Nephron progenitor cell (in vitro differentiated cells): ENCODE measurements at regions not wholly inside any gene's neighbourhood (a gene's known extent, or its start where the extent isn't known, plus 50 kb on each side); places are given as distances from the start of the nearest gene placed in this dataset.
A peak's percentile ranks its signal among the peaks of the same experiment; 100 is the strongest.

Experiments used
- DNase-seq: peaks from one replicate; pipeline ENCODE4 v3.0.0; 2021
- H3K27ac Mint-ChIP-seq: 2 replicates; pipeline ENCODE4 v1.8.0; 2021; ENCODE audit warnings: mild to moderate bottlenecking, moderate library complexity, mixed read lengths
- H3K27me3 Mint-ChIP-seq: 2 replicates; pipeline ENCODE4 v1.8.0; 2021; ENCODE audit warnings: mild to moderate bottlenecking, low read depth, mixed read lengths; ENCODE audit not compliant: poor library complexity
- H3K36me3 Mint-ChIP-seq: 2 replicates; pipeline ENCODE4 v1.8.0; 2021; ENCODE audit warnings: low read depth, mixed read lengths
- H3K4me1 Mint-ChIP-seq: 2 replicates; pipeline ENCODE4 v1.8.0; 2021; ENCODE audit warnings: mixed read lengths
- H3K4me3 Mint-ChIP-seq: 2 replicates; pipeline ENCODE4 v1.8.0; 2021; ENCODE audit warnings: mild to moderate bottlenecking, moderate library complexity, mixed read lengths
- H3K9me3 Mint-ChIP-seq: 2 replicates; pipeline ENCODE4 v1.8.0; 2021; ENCODE audit warnings: mild to moderate bottlenecking, moderate library complexity, mixed read lengths
- CTCF ChIP-seq: fragments of 200-600 bp; sonication (generic); IDR thresholded peaks from 2 replicates; pipeline ENCODE4 v1.5.0; 2021; ENCODE audit warnings: antibody characterized with exemption

GRCh38 chr16:79303959-79304387 lies 296.6 kb downstream of the MAF start:
- peak; percentile 29 for DNase-seq
- H3K27me3 Mint-ChIP-seq, result peaks cover 13% of the 10 kb centered on the region
- no peak overlapping the region for H3K27ac Mint-ChIP-seq
- TF ChIP-seq CTCF, result no peak
- peaks cover 63% of the 10 kb centered on the region for H3K4me1 Mint-ChIP-seq
- H3K36me3 Mint-ChIP-seq, result no peaks in the 10 kb centered on the region
- no peak overlapping the region for H3K4me3 Mint-ChIP-seq
- no peaks in the 10 kb centered on the region for H3K9me3 Mint-ChIP-seq

GRCh38 chr16:79303206-79303605 lies 297.3 kb downstream of the MAF start:
- Mint-ChIP-seq H3K36me3 (no peaks in the 10 kb centered on the region), H3K27me3 (peaks cover 13% of the 10 kb centered on the region), H3K4me3 (no peak overlapping the region), H3K9me3 (no peaks in the 10 kb centered on the region), H3K27ac (no peak overlapping the region), H3K4me1 (peaks cover 67% of the 10 kb centered on the region)
- DNase-seq, result no peak
- no peak for TF ChIP-seq CTCF

GRCh38 chr16:79302731-79303130 lies 297.8 kb downstream of the MAF start:
- Mint-ChIP-seq H3K36me3 (no peaks in the 10 kb centered on the region), H3K27me3 (peaks cover 13% of the 10 kb centered on the region), H3K27ac (no peak overlapping the region), H3K4me3 (no peak overlapping the region), H3K4me1 (peaks cover 72% of the 10 kb centered on the region), H3K9me3 (no peaks in the 10 kb centered on the region)
- no peak for TF ChIP-seq CTCF
- no peak for DNase-seq

- Mint-ChIP-seq H3K36me3 (no peaks in the 10 kb centered on the region), H3K27ac (peak overlapping the region; percentile 20), H3K4me3 (peak overlapping the region; percentile 44), H3K4me1 (peaks cover 88% of the 10 kb centered on the region), H3K9me3 (no peaks in the 10 kb centered on the region), H3K27me3 (peaks cover 10% of the 10 kb centered on the region)
- DNase-seq, result no peak
- TF ChIP-seq CTCF, result no peak
These were observed 299.5 kb downstream of the MAF start for GRCh38 chr16:79301051-79301450.

- Mint-ChIP-seq H3K27ac (peak overlapping the region; percentile 91), H3K9me3 (no peaks in the 10 kb centered on the region), H3K4me3 (peak overlapping the region; percentile 51), H3K4me1 (peaks cover 86% of the 10 kb centered on the region), H3K27me3 (peaks cover 6% of the 10 kb centered on the region), H3K36me3 (no peaks in the 10 kb centered on the region)
- DNase-seq, result peak; percentile 56
- no peak for TF ChIP-seq CTCF
These were observed 301.4 kb downstream of the MAF start for GRCh38 chr16:79298894-79299799.

GRCh38 chr16:79298476-79298875 lies 302.1 kb downstream of the MAF start:
- DNase-seq, result no peak
- H3K27me3 Mint-ChIP-seq, result peaks cover 7% of the 10 kb centered on the region
- H3K27ac Mint-ChIP-seq, result peak overlapping the region; percentile 68
- no peaks in the 10 kb centered on the region for H3K9me3 Mint-ChIP-seq
- H3K36me3 Mint-ChIP-seq, result no peaks in the 10 kb centered on the region
- no peak for TF ChIP-seq CTCF
- H3K4me1 Mint-ChIP-seq, result peaks cover 79% of the 10 kb centered on the region
- H3K4me3 Mint-ChIP-seq, result peak overlapping the region; percentile 56
